Stomach (tissue), 4 donors: ENCODE measurements at regions not wholly inside any gene's neighbourhood (a gene's known extent, or its start where the extent isn't known, plus 50 kb on each side); places are given as distances from the start of the nearest gene placed in this dataset.

Source experiments
- CTCF ChIP-seq, 7 experiments: fragments of 450-650 bp in 4 of 7; fragments of 200-600 bp in 3 of 7; sonication (generic) in 3 of 7; IDR thresholded peaks; one replicate each; pipeline ENCODE4 v1.5.1; 2016 to 2019; ENCODE audit warnings: antibody characterized with exemption in 7 of 7, control low read depth in 2 of 7, mild to moderate bottlenecking in 1 of 7
- EP300 ChIP-seq: sonication (generic); formaldehyde crosslinking; IDR thresholded peaks from one replicate; pipeline ENCODE4 v1.6.1; 2017; ENCODE audit warnings: antibody characterized with exemption
- POLR2A ChIP-seq, 4 donors: fragments of 450-650 bp; IDR thresholded peaks; one replicate each; pipeline ENCODE4 v1.6.1; 2016; ENCODE audit warnings: antibody characterized with exemption in 4 of 4, control low read depth in 2 of 4, mild to moderate bottlenecking in 1 of 4, moderate library complexity in 1 of 4

DNA sequence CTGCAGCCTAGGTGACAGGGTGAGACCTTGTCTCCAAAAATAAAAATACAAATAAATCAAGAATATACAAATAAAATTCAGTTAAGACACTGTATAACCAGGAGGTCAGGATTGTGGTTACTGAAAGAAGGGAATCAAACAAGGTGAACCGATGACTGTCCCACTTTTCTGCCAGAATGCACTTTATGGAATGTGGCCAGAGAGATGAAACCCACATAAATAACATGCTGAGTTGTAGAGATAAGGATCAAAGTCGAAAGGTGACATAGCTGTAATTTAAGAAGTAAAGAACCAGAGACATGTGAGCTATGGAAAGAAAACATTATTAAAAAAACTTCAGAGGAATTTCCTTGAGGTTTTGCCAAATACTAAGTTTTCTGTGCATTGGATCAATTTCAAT lies 1098.2 kb upstream of the USP15 start:
- TF ChIP-seq CTCF (IDR thresholded peaks at IDR 0.05) (no peak), POLR2A (IDR thresholded peaks at IDR 0.05) (no peak), EP300 (no peak)
